NB4 (cell line): ENCODE measurements at regions not wholly inside any gene's neighbourhood (a gene's known extent, or its start where the extent isn't known, plus 50 kb on each side); places are given as distances from the start of the nearest gene placed in this dataset.

Source experiments
- DNase-seq: peaks from one replicate; pipeline ENCODE4 v3.0.0; 2010; ENCODE audit warnings: low read depth
- H3K4me3 ChIP-seq: one replicate; pipeline ENCODE4 v1.5.1; 2011; ENCODE audit warnings: mild to moderate bottlenecking, low read depth, low read length, moderate library complexity
- MYC ChIP-seq: IDR thresholded peaks from 2 replicates; pipeline ENCODE4 v1.6.1; 2011; ENCODE audit warnings: low read depth, low read length
- POLR2A ChIP-seq: IDR thresholded peaks from 2 replicates; pipeline ENCODE4 v1.6.1; 2011; ENCODE audit warnings: mild to moderate bottlenecking; ENCODE audit not compliant: insufficient read length; ENCODE audit errors: extremely low read depth
- TF ChIP-seq, protein P1 (sequence below): IDR thresholded peaks from one replicate; pipeline ENCODE4 v1.5.1; 2012; ENCODE audit warnings: low read depth, low read length
- TF ChIP-seq, protein P2 (sequence below): IDR thresholded peaks from 2 replicates; pipeline ENCODE4 v1.6.1; 2011; ENCODE audit warnings: low read depth, low read length

DNA sequence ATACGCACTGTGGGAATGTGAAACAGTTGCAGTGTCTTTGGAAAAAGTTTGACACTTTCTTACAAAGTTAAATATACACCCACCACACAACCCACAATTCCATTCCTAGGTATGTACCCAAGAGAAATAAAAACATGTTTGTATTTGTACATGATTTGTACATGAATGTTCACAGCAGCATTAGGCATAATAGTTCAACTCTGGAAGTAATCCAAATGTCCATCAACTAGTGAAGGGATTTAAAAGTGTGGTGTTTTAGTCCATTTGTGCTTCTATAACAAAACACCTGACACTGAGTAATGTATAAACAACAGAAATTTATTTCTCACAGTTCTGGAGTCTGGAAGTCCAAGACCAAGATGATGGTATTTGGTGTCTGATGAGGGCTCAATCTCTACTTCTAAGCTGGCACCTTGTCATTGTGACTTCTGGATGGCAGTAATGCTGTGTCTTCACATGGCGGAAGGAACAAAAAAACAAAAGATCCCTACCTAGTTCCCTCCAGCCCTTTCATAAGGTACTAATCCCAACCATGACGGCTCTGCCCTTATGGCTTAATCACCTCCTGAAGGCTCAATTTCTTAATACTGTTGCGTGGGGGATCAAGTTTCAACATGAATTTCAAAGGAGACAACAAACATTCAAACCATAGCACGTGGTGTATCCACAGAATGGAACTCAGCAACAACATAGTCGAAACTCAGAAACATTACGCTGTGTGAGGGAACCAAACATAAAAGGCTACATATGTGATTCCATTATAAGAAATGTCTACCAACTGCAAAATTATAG lies 120.5 kb downstream of the AQP9 start:
- DNase-seq, result no peak
- TF ChIP-seq, protein P1, sequence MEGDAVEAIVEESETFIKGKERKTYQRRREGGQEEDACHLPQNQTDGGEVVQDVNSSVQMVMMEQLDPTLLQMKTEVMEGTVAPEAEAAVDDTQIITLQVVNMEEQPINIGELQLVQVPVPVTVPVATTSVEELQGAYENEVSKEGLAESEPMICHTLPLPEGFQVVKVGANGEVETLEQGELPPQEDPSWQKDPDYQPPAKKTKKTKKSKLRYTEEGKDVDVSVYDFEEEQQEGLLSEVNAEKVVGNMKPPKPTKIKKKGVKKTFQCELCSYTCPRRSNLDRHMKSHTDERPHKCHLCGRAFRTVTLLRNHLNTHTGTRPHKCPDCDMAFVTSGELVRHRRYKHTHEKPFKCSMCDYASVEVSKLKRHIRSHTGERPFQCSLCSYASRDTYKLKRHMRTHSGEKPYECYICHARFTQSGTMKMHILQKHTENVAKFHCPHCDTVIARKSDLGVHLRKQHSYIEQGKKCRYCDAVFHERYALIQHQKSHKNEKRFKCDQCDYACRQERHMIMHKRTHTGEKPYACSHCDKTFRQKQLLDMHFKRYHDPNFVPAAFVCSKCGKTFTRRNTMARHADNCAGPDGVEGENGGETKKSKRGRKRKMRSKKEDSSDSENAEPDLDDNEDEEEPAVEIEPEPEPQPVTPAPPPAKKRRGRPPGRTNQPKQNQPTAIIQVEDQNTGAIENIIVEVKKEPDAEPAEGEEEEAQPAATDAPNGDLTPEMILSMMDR, result no peak
- TF ChIP-seq MYC (no peak), POLR2A (no peak)
- TF ChIP-seq, protein P2, sequence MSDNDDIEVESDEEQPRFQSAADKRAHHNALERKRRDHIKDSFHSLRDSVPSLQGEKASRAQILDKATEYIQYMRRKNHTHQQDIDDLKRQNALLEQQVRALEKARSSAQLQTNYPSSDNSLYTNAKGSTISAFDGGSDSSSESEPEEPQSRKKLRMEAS, result no peak
- H3K4me3 ChIP-seq, result no peak overlapping the region

DNA sequence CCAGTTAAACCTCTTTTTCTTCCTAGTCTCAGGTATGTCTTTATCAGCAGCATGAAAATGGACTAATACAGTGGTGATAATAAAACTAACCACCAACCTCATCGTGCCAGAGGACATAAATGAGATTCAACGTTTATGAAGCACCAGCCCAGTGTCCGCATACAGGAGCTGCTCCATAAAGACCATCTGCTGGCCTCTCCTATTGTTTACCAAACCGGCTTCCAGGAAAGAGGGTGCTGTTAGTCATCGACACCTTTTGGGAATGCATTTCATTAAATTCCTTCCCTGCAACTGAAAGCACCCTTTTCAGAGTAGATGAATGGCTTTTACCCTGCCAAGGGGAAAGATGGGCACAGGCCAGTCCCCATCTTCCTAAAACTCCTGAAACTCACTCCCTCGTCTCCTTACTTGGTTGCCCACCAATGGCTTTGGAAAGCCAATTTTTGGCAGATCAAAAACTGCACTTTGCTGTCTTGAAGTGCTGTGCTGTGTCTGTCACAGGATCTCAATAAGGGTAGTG lies 122.1 kb downstream of the AQP9 start:
- no peak for DNase-seq
- no peak for TF ChIP-seq MYC
- TF ChIP-seq, protein P2, result no peak
- TF ChIP-seq POLR2A, result no peak
- TF ChIP-seq, protein P1, result no peak
- H3K4me3 ChIP-seq, result no peak overlapping the region

DNA sequence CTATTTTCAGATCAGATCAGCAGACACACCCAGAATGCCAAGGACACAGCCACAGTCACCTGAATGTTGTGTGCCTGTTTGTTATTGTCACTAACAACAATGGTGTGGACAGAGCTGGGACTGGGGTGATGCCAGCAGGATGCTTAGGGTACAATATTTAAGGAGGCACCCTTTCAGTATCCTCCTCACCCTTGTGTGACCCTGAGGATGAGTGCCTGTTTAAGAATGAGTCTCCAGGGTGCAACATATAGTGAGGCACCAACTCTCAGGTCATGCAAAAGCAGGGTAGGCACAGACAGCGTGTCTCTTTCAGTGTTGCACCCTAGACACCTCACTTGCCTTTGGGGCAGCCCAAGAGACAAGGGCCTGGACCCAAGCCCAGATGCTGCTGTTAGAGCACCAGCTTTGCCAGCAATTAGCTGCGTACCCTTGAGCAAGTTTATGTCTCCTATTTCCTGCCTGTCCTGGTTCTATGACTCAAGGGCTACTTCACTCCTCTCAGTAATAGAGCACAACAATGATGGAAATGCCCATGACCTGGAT lies 122.6 kb downstream of the AQP9 start:
- TF ChIP-seq MYC, result no peak
- TF ChIP-seq, protein P2, result no peak
- TF ChIP-seq, protein P1, result no peak
- TF ChIP-seq POLR2A, result no peak
- no peak overlapping the region for H3K4me3 ChIP-seq
- DNase-seq, result no peak

DNA sequence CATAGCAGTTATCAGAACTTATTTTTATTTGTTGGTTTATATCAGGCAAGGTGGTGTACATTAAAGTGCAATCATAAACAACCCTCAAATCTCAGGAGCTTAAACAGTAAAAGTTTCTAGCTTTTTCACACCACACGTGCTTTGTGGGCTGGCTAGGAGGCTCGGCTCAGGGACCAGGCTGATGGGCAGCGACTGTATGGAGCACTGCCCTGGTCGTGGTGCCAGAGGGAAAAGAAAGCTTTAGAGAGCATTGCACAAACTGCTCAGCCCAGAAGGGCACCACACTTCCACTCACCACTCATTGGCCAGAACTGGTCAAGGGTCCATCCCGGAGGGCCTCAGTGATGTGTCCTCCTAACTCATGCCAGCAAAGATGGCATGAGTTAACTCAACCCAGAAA lies 123.2 kb downstream of the AQP9 start:
- no peak for DNase-seq
- H3K4me3 ChIP-seq, result no peak overlapping the region

DNA sequence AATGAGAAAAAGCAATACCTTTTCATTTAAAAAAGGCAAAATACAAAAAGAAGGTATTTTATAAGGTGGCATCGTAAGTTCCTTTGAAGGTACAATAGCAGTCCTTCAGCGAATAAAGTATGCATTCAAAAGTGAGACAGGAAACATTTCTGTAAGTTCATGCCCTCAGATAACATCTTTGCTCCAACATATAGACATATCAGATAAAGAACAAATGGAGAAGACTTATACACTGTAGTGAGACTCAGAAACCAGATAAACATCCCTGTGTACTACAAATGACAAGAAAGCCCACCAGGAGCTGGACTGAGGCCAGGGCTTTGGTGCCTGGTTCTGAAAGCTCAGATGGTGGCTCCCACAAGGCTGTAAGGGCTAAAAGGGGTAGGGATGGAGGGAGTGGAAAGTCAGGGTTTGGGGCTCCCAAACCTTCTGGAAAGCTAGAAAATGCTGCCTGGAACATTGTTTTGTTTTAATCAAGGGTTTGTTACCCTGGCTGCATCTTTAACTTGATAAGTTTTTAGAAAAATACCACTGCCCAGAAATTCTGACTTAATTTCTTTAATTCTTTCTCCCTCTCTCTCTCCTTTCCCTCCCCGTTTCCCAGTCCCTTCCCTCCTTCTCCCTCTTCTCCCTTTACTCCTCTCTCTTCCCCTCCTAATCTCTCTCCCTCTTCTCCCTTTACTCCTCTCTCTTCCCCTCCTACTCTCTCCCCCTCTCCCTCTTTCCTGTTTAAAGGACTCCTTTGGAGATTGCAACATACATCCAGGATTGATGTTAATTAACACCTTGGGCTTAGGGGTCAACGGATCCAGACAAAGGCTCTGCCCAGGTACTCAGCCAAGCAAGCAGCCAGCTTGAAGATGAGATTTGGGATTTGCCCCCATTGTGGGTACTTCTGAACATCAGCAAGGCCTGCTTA lies 126.1 kb downstream of the AQP9 start:
- no peak for DNase-seq
- no peak overlapping the region for H3K4me3 ChIP-seq
- TF ChIP-seq, protein P2, result no peak
- TF ChIP-seq, protein P1, result no peak
- TF ChIP-seq POLR2A, result no peak
- TF ChIP-seq MYC, result no peak

More for the DNA sequence above, 123.2 kb downstream of the AQP9 start:
- TF ChIP-seq, protein P2, result no peak
- TF ChIP-seq MYC, result no peak
- TF ChIP-seq POLR2A, result no peak
- TF ChIP-seq, protein P1, result no peak
